ENCODE measurements at regions not wholly inside any gene's neighbourhood (a gene's known extent, or its start where the extent isn't known, plus 50 kb on each side); places are given as distances from the start of the nearest gene placed in this dataset.

GRCh38 chr5:84585218-84585617, 200.5 kb upstream of the EDIL3 start:
- ChIA-PET CTCF (no interaction called here), POLR2A (interaction anchor here in 1 of 2 donors (0.5 kb wide), 1 partner anchor 38 kb away, joined by 3 read pairs; no protein-coding TSS in a partner anchor)
- Mint-ChIP-seq H3K36me3 (no peaks in the 10 kb centered on the region), H3K27me3 (no peaks in the 10 kb centered on the region), H3K9me3 (peaks cover 0 to 3% (median 0%) of the 10 kb centered on the region in 3 donors), H3K4me3 (no peak overlapping the region), H3K4me1 (no peaks in the 10 kb centered on the region), H3K27ac (no peak overlapping the region)
- H3K27ac ChIP-seq (ENCODE audit: low read length), result no peak overlapping the region
- no peak for ATAC-seq (replicated peaks in 1 of 4)
- 100% methylated on average over 1 of the region's 5 CpGs for WGBS (ENCODE audit: insufficient coverage)
- no peak for DNase-seq
- no peak overlapping the region for H3K4me3 ChIP-seq (ENCODE audit: control insufficient read depth in 1 of 2, extremely low read depth in 1 of 2, low read length in 1 of 2)
- H3K36me3 ChIP-seq (ENCODE audit: control insufficient read depth in 2 of 2, extremely low read depth in 1 of 2, insufficient read depth in 1 of 2, low read length in 1 of 2), result no peaks in the 10 kb centered on the region
- H3K27me3 ChIP-seq (replicated peaks in 1 of 2; ENCODE audit: control insufficient read depth in 2 of 2, extremely low read depth in 1 of 2, insufficient read depth in 2 of 2, low read length in 1 of 2), result no peaks in the 10 kb centered on the region
- H3K9me3 ChIP-seq, result no peaks in the 10 kb centered on the region
- H3K4me1 ChIP-seq (ENCODE audit: control insufficient read depth in 1 of 2, extremely low read depth in 1 of 2, insufficient read depth in 2 of 2, low read length in 2 of 2), result no peaks in the 10 kb centered on the region

GRCh38 chr5:84578226-84578625, 193.5 kb upstream of the EDIL3 start:
- peaks cover 1 to 18% (median 3%) of the 10 kb centered on the region in 3 donors for H3K9me3 Mint-ChIP-seq
- Histone ChIP-seq H3K9me3 (no peaks in the 10 kb centered on the region), H3K4me1 (ENCODE audit: control insufficient read depth in 1 of 2, extremely low read depth in 1 of 2, insufficient read depth in 2 of 2, low read length in 2 of 2) (no peaks in the 10 kb centered on the region), H3K36me3 (ENCODE audit: control insufficient read depth in 2 of 2, extremely low read depth in 1 of 2, insufficient read depth in 1 of 2, low read length in 1 of 2) (no peaks in the 10 kb centered on the region), H3K4me3 (ENCODE audit: control insufficient read depth in 1 of 2, extremely low read depth in 1 of 2, low read length in 1 of 2) (no peak overlapping the region), H3K27ac (ENCODE audit: low read length) (no peak overlapping the region), H3K27me3 (replicated peaks in 1 of 2; ENCODE audit: control insufficient read depth in 2 of 2, extremely low read depth in 1 of 2, insufficient read depth in 2 of 2, low read length in 1 of 2) (no peaks in the 10 kb centered on the region)
- no peak overlapping the region for H3K4me3 Mint-ChIP-seq
- no peaks in the 10 kb centered on the region for H3K4me1 Mint-ChIP-seq
- no peaks in the 10 kb centered on the region for H3K27me3 Mint-ChIP-seq
- 88% methylated on average over 3 of the region's 5 CpGs for WGBS (ENCODE audit: insufficient coverage)
- ChIA-PET CTCF (no interaction called here), POLR2A (no interaction called here)
- no peak for ATAC-seq (replicated peaks in 1 of 4)
- DNase-seq, result no peak
- no peak overlapping the region for H3K27ac Mint-ChIP-seq
- H3K36me3 Mint-ChIP-seq, result no peaks in the 10 kb centered on the region

GRCh38 chr5:84573017-84573712, 188.5 kb upstream of the EDIL3 start:
- Mint-ChIP-seq H3K36me3 (no peaks in the 10 kb centered on the region), H3K27ac (no peak overlapping the region), H3K9me3 (peaks cover 0 to 19% (median 3%) of the 10 kb centered on the region in 3 donors), H3K4me1 (no peaks in the 10 kb centered on the region), H3K27me3 (no peaks in the 10 kb centered on the region), H3K4me3 (no peak overlapping the region)
- Histone ChIP-seq H3K4me1 (ENCODE audit: control insufficient read depth in 1 of 2, extremely low read depth in 1 of 2, insufficient read depth in 2 of 2, low read length in 2 of 2) (no peaks in the 10 kb centered on the region), H3K27me3 (replicated peaks in 1 of 2; ENCODE audit: control insufficient read depth in 2 of 2, extremely low read depth in 1 of 2, insufficient read depth in 2 of 2, low read length in 1 of 2) (no peaks in the 10 kb centered on the region), H3K9me3 (no peaks in the 10 kb centered on the region), H3K36me3 (ENCODE audit: control insufficient read depth in 2 of 2, extremely low read depth in 1 of 2, insufficient read depth in 1 of 2, low read length in 1 of 2) (no peaks in the 10 kb centered on the region), H3K4me3 (ENCODE audit: control insufficient read depth in 1 of 2, extremely low read depth in 1 of 2, low read length in 1 of 2) (no peak overlapping the region), H3K27ac (ENCODE audit: low read length) (no peak overlapping the region)
- DNase-seq, result no peak
- POLR2A ChIA-PET, result no interaction called here
- CTCF ChIA-PET, result no interaction called here
- WGBS (ENCODE audit: insufficient coverage), result no CpG with 5 or more reads among the region's 3 CpGs
- no peak for ATAC-seq (replicated peaks in 1 of 4)

- peaks cover 0 to 12% (median 4%) of the 10 kb centered on the region in 3 donors for H3K9me3 Mint-ChIP-seq
- H3K4me3 ChIP-seq (ENCODE audit: control insufficient read depth in 1 of 2, extremely low read depth in 1 of 2, low read length in 1 of 2), result no peak overlapping the region
- POLR2A ChIA-PET, result no interaction called here
- no peaks in the 10 kb centered on the region for H3K4me1 Mint-ChIP-seq
- no peaks in the 10 kb centered on the region for H3K9me3 ChIP-seq
- CTCF ChIA-PET, result no interaction called here
- no peak overlapping the region for H3K4me3 Mint-ChIP-seq
- no peak for DNase-seq
- no peaks in the 10 kb centered on the region for H3K27me3 ChIP-seq (replicated peaks in 1 of 2; ENCODE audit: control insufficient read depth in 2 of 2, extremely low read depth in 1 of 2, insufficient read depth in 2 of 2, low read length in 1 of 2)
- H3K36me3 Mint-ChIP-seq, result no peaks in the 10 kb centered on the region
- no peaks in the 10 kb centered on the region for H3K36me3 ChIP-seq (ENCODE audit: control insufficient read depth in 2 of 2, extremely low read depth in 1 of 2, insufficient read depth in 1 of 2, low read length in 1 of 2)
- WGBS (ENCODE audit: insufficient coverage), result no CpG with 5 or more reads among the region's 1 CpG
- H3K4me1 ChIP-seq (ENCODE audit: control insufficient read depth in 1 of 2, extremely low read depth in 1 of 2, insufficient read depth in 2 of 2, low read length in 2 of 2), result no peaks in the 10 kb centered on the region
- H3K27me3 Mint-ChIP-seq, result no peaks in the 10 kb centered on the region
- no peak overlapping the region for H3K27ac ChIP-seq (ENCODE audit: low read length)
- ATAC-seq (replicated peaks in 1 of 4), result no peak
- no peak overlapping the region for H3K27ac Mint-ChIP-seq
Measured at GRCh38 chr5:84569307-84569706, 184.6 kb upstream of the EDIL3 start.

DNA sequence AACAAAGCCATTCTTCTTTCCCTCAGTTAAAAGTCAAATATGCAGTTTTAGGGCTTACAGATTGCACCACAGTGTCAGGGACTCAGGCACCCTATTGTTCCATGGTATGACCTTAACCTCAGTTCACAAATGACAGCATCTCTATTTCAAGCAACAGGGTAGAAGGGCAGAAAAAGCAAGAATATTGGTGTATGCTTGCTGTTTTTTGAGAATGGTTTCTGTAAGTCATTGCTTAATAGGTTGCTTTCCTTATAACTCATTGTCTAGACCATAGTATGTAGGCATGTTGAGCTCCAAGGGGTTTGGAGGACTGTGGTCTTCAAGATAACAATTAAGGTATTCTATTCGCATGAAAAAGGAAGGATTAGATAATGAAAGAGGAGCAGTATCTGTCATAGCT, 183.5 kb upstream of the EDIL3 start:
- no peak for DNase-seq
- POLR2A ChIA-PET, result no interaction called here
- no peak overlapping the region for H3K27ac ChIP-seq (ENCODE audit: low read length)
- no peak for ATAC-seq (replicated peaks in 1 of 4)
- Mint-ChIP-seq H3K36me3 (no peaks in the 10 kb centered on the region), H3K9me3 (peaks cover 0 to 12% (median 6%) of the 10 kb centered on the region in 3 donors), H3K27ac (no peak overlapping the region), H3K27me3 (no peaks in the 10 kb centered on the region), H3K4me1 (no peaks in the 10 kb centered on the region), H3K4me3 (no peak overlapping the region)
- H3K4me3 ChIP-seq (ENCODE audit: control insufficient read depth in 1 of 2, extremely low read depth in 1 of 2, low read length in 1 of 2), result no peak overlapping the region
- H3K9me3 ChIP-seq, result no peaks in the 10 kb centered on the region
- no peaks in the 10 kb centered on the region for H3K4me1 ChIP-seq (ENCODE audit: control insufficient read depth in 1 of 2, extremely low read depth in 1 of 2, insufficient read depth in 2 of 2, low read length in 2 of 2)
- no peaks in the 10 kb centered on the region for H3K36me3 ChIP-seq (ENCODE audit: control insufficient read depth in 2 of 2, extremely low read depth in 1 of 2, insufficient read depth in 1 of 2, low read length in 1 of 2)
- no peaks in the 10 kb centered on the region for H3K27me3 ChIP-seq (replicated peaks in 1 of 2; ENCODE audit: control insufficient read depth in 2 of 2, extremely low read depth in 1 of 2, insufficient read depth in 2 of 2, low read length in 1 of 2)
- CTCF ChIA-PET, result no interaction called here
- no CpG with 5 or more reads among the region's 1 CpG for WGBS (ENCODE audit: insufficient coverage)

DNA sequence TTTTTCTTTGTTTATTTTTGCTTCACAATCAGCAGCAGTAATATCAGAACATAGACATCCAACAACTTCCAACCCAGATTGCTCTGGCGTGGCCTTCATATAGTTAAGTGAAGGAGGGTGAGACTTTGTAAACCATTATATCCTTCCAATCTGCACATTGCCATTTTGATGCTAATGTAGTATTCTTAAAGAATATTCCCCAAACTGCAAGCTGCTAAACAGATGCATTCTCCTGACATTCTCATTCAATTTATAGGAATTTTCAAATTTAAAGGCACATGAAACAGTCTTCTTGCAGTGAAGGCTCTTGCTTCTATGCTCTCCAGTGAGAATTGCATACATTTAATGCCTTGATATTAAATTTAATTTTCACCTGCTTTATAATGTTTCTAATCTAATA, 181.2 kb upstream of the EDIL3 start:
- Mint-ChIP-seq H3K9me3 (peaks cover 0 to 8% (median 6%) of the 10 kb centered on the region in 3 donors), H3K27me3 (no peaks in the 10 kb centered on the region), H3K4me1 (no peaks in the 10 kb centered on the region), H3K36me3 (no peaks in the 10 kb centered on the region), H3K4me3 (no peak overlapping the region), H3K27ac (no peak overlapping the region)
- Histone ChIP-seq H3K27ac (ENCODE audit: low read length) (no peak overlapping the region), H3K36me3 (ENCODE audit: control insufficient read depth in 2 of 2, extremely low read depth in 1 of 2, insufficient read depth in 1 of 2, low read length in 1 of 2) (no peaks in the 10 kb centered on the region), H3K27me3 (replicated peaks in 1 of 2; ENCODE audit: control insufficient read depth in 2 of 2, extremely low read depth in 1 of 2, insufficient read depth in 2 of 2, low read length in 1 of 2) (no peaks in the 10 kb centered on the region), H3K4me1 (ENCODE audit: control insufficient read depth in 1 of 2, extremely low read depth in 1 of 2, insufficient read depth in 2 of 2, low read length in 2 of 2) (no peaks in the 10 kb centered on the region), H3K4me3 (ENCODE audit: control insufficient read depth in 1 of 2, extremely low read depth in 1 of 2, low read length in 1 of 2) (no peak overlapping the region), H3K9me3 (no peaks in the 10 kb centered on the region)
- ATAC-seq (replicated peaks in 1 of 4) (no peak), DNase-seq (no peak)
- POLR2A ChIA-PET, result no interaction called here
- CTCF ChIA-PET, result no interaction called here
- WGBS (ENCODE audit: insufficient coverage), result no CpG with 5 or more reads among the region's 1 CpG

All from T-cell (primary cell).